ENCODE measurements at regions not wholly inside any gene's neighbourhood (a gene's known extent, or its start where the extent isn't known, plus 50 kb on each side); places are given as distances from the start of the nearest gene placed in this dataset.

GRCh38 chr2:12555012-12555645 lies 161.6 kb upstream of the TRIB2 start:
- peak; percentile 41 for DNase-seq (ENCODE audit: insufficient read length, low spot score, missing footprints)
- H3K27ac ChIP-seq (ENCODE audit: low read depth, low read length), result peak overlapping the region; percentile 53

GRCh38 chr2:12556762-12557161 lies 160.0 kb upstream of the TRIB2 start:
- H3K27me3 ChIP-seq (ENCODE audit: insufficient read depth, low read length), result no peaks in the 10 kb centered on the region
- peak; percentile 78 for DNase-seq (ENCODE audit: insufficient read length, low spot score, missing footprints)
- H3K79me2 ChIP-seq (ENCODE audit: insufficient read depth, low read length), result no peaks in the 10 kb centered on the region
- H3K9me3 ChIP-seq (ENCODE audit: low read depth, low read length), result no peaks in the 10 kb centered on the region
- no peaks in the 10 kb centered on the region for H4K20me1 ChIP-seq (ENCODE audit: insufficient read depth, low read length)
- peak overlapping the region; percentile 25 for H3K4me2 ChIP-seq (ENCODE audit: insufficient read depth, low read length)
- no peak for TF ChIP-seq CTCF (IDR thresholded peaks at IDR 0.05; ENCODE audit: extremely low read depth, low read depth, low read length)
- H3K36me3 ChIP-seq (ENCODE audit: insufficient read depth, low read length), result no peaks in the 10 kb centered on the region
- H3K27ac ChIP-seq (ENCODE audit: low read depth, low read length), result peak overlapping the region; percentile 63
- H3K4me3 ChIP-seq (ENCODE audit: insufficient read depth, low read length), result no peak overlapping the region
- peak overlapping the region; percentile 75 for H2AFZ ChIP-seq (ENCODE audit: low read length)
- peaks cover 27% of the 10 kb centered on the region for H3K4me1 ChIP-seq (ENCODE audit: insufficient read depth, low read length)

More at GRCh38 chr2:12555012-12555645, 161.6 kb upstream of the TRIB2 start:
- no peaks in the 10 kb centered on the region for H4K20me1 ChIP-seq (ENCODE audit: insufficient read depth, low read length)
- H3K9me3 ChIP-seq (ENCODE audit: low read depth, low read length), result no peaks in the 10 kb centered on the region
- TF ChIP-seq CTCF (IDR thresholded peaks at IDR 0.05; ENCODE audit: extremely low read depth, low read depth, low read length), result no peak
- H3K4me3 ChIP-seq (ENCODE audit: insufficient read depth, low read length), result no peak overlapping the region
- no peaks in the 10 kb centered on the region for H3K27me3 ChIP-seq (ENCODE audit: insufficient read depth, low read length)
- H3K4me2 ChIP-seq (ENCODE audit: insufficient read depth, low read length), result peak overlapping the region; percentile 8
- H3K4me1 ChIP-seq (ENCODE audit: insufficient read depth, low read length), result peaks cover 27% of the 10 kb centered on the region
- H3K36me3 ChIP-seq (ENCODE audit: insufficient read depth, low read length), result no peaks in the 10 kb centered on the region
- H2AFZ ChIP-seq (ENCODE audit: low read length), result no peak overlapping the region
- no peaks in the 10 kb centered on the region for H3K79me2 ChIP-seq (ENCODE audit: insufficient read depth, low read length)

GRCh38 chr2:12557688-12558087 lies 159.0 kb upstream of the TRIB2 start:
- no peak overlapping the region for H3K4me2 ChIP-seq (ENCODE audit: insufficient read depth, low read length)
- no peaks in the 10 kb centered on the region for H4K20me1 ChIP-seq (ENCODE audit: insufficient read depth, low read length)
- H2AFZ ChIP-seq (ENCODE audit: low read length), result no peak overlapping the region
- DNase-seq (ENCODE audit: insufficient read length, low spot score, missing footprints), result no peak
- H3K36me3 ChIP-seq (ENCODE audit: insufficient read depth, low read length), result no peaks in the 10 kb centered on the region
- no peak overlapping the region for H3K27ac ChIP-seq (ENCODE audit: low read depth, low read length)
- no peaks in the 10 kb centered on the region for H3K79me2 ChIP-seq (ENCODE audit: insufficient read depth, low read length)
- no peaks in the 10 kb centered on the region for H3K27me3 ChIP-seq (ENCODE audit: insufficient read depth, low read length)
- no peak overlapping the region for H3K4me3 ChIP-seq (ENCODE audit: insufficient read depth, low read length)
- H3K4me1 ChIP-seq (ENCODE audit: insufficient read depth, low read length), result peaks cover 27% of the 10 kb centered on the region
- no peak for TF ChIP-seq CTCF (IDR thresholded peaks at IDR 0.05; ENCODE audit: extremely low read depth, low read depth, low read length)
- no peaks in the 10 kb centered on the region for H3K9me3 ChIP-seq (ENCODE audit: low read depth, low read length)

GRCh38 chr2:12558519-12558918 lies 158.2 kb upstream of the TRIB2 start:
- Histone ChIP-seq H3K9me3 (ENCODE audit: low read depth, low read length) (no peaks in the 10 kb centered on the region), H3K27me3 (ENCODE audit: insufficient read depth, low read length) (no peaks in the 10 kb centered on the region), H4K20me1 (ENCODE audit: insufficient read depth, low read length) (no peaks in the 10 kb centered on the region), H3K4me2 (ENCODE audit: insufficient read depth, low read length) (no peak overlapping the region), H3K79me2 (ENCODE audit: insufficient read depth, low read length) (no peaks in the 10 kb centered on the region), H3K36me3 (ENCODE audit: insufficient read depth, low read length) (no peaks in the 10 kb centered on the region), H3K4me1 (ENCODE audit: insufficient read depth, low read length) (peaks cover 27% of the 10 kb centered on the region), H3K27ac (ENCODE audit: low read depth, low read length) (no peak overlapping the region), H3K4me3 (ENCODE audit: insufficient read depth, low read length) (no peak overlapping the region), H2AFZ (ENCODE audit: low read length) (no peak overlapping the region)
- no peak for DNase-seq (ENCODE audit: insufficient read length, low spot score, missing footprints)
- no peak for TF ChIP-seq CTCF (IDR thresholded peaks at IDR 0.05; ENCODE audit: extremely low read depth, low read depth, low read length)
